SK-N-MC (cell line): ENCODE measurements at regions not wholly inside any gene's neighbourhood (a gene's known extent, or its start where the extent isn't known, plus 50 kb on each side); places are given as distances from the start of the nearest gene placed in this dataset.

Source experiments
- EZH2 ChIP-seq: fragments of 200-600 bp; sonication (generic); IDR thresholded peaks from one replicate; pipeline ENCODE4 v1.6.1; 2017; ENCODE audit warnings: antibody characterized with exemption
- POLR2AphosphoS5 ChIP-seq: IDR thresholded peaks from 2 replicates; pipeline ENCODE4 v1.6.1; 2012; ENCODE audit warnings: mild to moderate bottlenecking, low read depth, low read length, borderline replicate concordance

DNA sequence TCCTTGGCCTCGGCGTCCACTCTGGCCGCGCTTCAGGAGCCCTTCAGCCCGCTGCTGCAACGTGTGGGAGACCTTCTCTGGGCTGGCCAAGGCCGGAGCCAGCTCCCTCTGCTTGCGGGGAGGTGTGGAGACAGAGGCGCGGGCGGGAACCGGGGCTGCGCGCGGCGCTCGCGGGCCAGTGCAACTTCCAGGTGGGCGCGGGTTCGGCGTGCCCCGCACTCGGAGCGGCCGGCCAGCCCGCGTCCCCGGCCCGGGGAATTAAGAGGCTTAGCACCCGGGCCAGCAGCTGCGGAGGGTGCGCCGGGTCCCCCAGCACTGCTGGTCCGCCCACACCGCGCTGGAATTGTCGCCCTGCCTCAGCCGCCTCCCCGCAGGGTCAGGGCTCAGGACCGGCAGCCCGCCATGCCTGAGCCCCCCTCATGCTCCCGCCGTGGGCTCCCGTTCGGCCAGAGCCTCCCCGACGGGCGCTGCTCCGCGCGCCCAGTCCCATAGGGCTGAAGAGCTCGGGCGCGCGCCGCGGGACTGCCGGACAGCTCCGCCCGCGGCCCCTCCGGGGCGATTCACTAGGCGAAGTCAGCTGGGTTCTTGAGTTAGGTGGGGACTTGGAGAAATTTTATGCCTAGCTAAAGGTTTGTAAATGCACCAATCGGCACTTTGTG lies 673.9 kb downstream of the SLC16A7 start:
- TF ChIP-seq POLR2AphosphoS5 (no peak), EZH2 (no peak)
